ENCODE measurements at regions not wholly inside any gene's neighbourhood (a gene's known extent, or its start where the extent isn't known, plus 50 kb on each side); places are given as distances from the start of the nearest gene placed in this dataset.
A peak's percentile ranks its signal among the peaks of the same experiment; 100 is the strongest.

GRCh38 chr13:22073718-22074117, 402.8 kb downstream of the FGF9 start:
- no peak overlapping the region for H3K27ac ChIP-seq
- no peaks in the 10 kb centered on the region for H3K4me1 ChIP-seq
- intact Hi-C loops (cut with DNase I), result loop anchor here in 1 of 3 donors (10.0 kb wide), 1 partner anchor 61 kb away; no protein-coding TSS in a partner anchor
- H3K27me3 ChIP-seq, result no peaks in the 10 kb centered on the region
- no peak for DNase-seq
- H3K36me3 ChIP-seq, result no peaks in the 10 kb centered on the region
- H3K4me3 ChIP-seq, result no peak overlapping the region
- no peak for TF ChIP-seq CTCF (IDR thresholded peaks at IDR 0.05)
- H3K9me3 ChIP-seq, result peaks cover 0 to 2% (median 0%) of the 10 kb centered on the region in 4 donors
- no peak for FAIRE-seq
- no peak for ATAC-seq
- 60 to 69% methylated on average over 5 of the region's 5 CpGs for WGBS, 2 donors

DNA sequence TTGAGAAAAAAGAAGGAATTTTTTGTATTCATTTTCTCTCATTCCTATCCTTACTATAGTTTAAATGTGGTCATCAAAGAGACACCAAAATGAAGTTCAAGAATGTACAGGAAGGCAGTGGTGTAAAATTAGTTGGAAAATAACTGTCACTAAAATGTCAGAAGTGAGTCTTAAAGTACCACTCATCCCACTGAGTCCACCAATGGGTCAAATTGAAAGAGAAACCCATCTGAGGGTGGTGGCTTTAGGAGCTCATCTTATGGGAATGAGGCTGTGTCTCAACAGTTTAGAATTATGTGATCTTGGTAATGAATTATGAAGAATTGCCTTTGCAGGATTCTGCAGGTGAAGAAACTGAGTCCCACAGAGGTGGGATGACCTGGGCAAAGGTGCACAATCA, 403.5 kb downstream of the FGF9 start:
- FAIRE-seq, result no peak
- TF ChIP-seq CTCF (IDR thresholded peaks at IDR 0.05), result no peak
- H3K4me3 ChIP-seq, result no peak overlapping the region
- H3K36me3 ChIP-seq, result no peaks in the 10 kb centered on the region
- H3K27me3 ChIP-seq, result no peaks in the 10 kb centered on the region
- no peaks in the 10 kb centered on the region for H3K9me3 ChIP-seq
- ATAC-seq, result no peak
- no peak for DNase-seq
- intact Hi-C loops (cut with DNase I), result loop anchor here in 1 of 3 donors (10.0 kb wide), 1 partner anchor 60 kb away; no protein-coding TSS in a partner anchor
- no peak overlapping the region for H3K27ac ChIP-seq
- H3K4me1 ChIP-seq, result no peaks in the 10 kb centered on the region

- Histone ChIP-seq H3K27me3 (no peaks in the 10 kb centered on the region), H3K4me1 (no peaks in the 10 kb centered on the region), H3K9me3 (no peaks in the 10 kb centered on the region), H3K4me3 (no peak overlapping the region), H3K27ac (no peak overlapping the region), H3K36me3 (no peaks in the 10 kb centered on the region)
- WGBS, 2 donors, result 52 to 60% methylated on average over 2 of the region's 2 CpGs
- ATAC-seq (no peak), FAIRE-seq (no peak), DNase-seq (no peak)
- no peak for TF ChIP-seq CTCF (IDR thresholded peaks at IDR 0.05)
- intact Hi-C loops (cut with DNase I), result loop anchor here in 1 of 3 donors (10.0 kb wide), 1 partner anchor 58 kb away; no protein-coding TSS in a partner anchor
These were observed 405.8 kb downstream of the FGF9 start for GRCh38 chr13:22076658-22077057.

- 4 to 5% methylated on average over 3 of the region's 3 CpGs for WGBS, 2 donors
- Histone ChIP-seq H3K9me3 (no peaks in the 10 kb centered on the region), H3K36me3 (no peaks in the 10 kb centered on the region), H3K27me3 (no peaks in the 10 kb centered on the region), H3K27ac (no peak overlapping the region), H3K4me1 (no peaks in the 10 kb centered on the region), H3K4me3 (no peak overlapping the region)
- DNase-seq (no peak), ATAC-seq (peak in 1 of 4 donors; percentile 12), FAIRE-seq (no peak)
- TF ChIP-seq CTCF (IDR thresholded peaks at IDR 0.05), result no peak
- intact Hi-C loops (cut with DNase I), result loop anchor here in 1 of 3 donors (10.0 kb wide), 1 partner anchor 58 kb away; no protein-coding TSS in a partner anchor
These were observed 406.4 kb downstream of the FGF9 start for GRCh38 chr13:22077205-22077683.

DNA sequence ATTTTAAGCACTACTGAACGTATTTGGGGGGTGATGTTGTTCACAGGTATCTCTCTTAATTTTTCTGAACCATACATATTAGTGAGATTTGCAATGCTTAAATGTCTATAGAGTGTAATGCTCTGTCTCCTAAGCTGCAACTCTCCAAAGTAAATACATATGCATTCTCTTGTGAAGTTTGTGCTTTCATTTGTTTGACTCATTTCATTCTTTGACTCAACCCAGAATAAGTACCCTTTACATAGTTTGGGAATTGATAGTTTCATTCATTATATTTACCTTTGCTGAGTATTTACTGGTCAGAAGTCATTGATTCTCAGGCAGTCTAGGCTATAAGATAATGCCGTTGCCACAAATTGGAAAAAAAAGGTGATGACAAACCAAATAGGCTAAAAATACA, 406.9 kb downstream of the FGF9 start:
- WGBS, 2 donors, result 13 to 22% methylated on average over 2 of the region's 2 CpGs
- FAIRE-seq, result no peak
- Histone ChIP-seq H3K4me1 (no peaks in the 10 kb centered on the region), H3K27ac (no peak overlapping the region), H3K27me3 (no peaks in the 10 kb centered on the region), H3K36me3 (no peaks in the 10 kb centered on the region), H3K9me3 (no peaks in the 10 kb centered on the region), H3K4me3 (no peak overlapping the region)
- TF ChIP-seq CTCF (IDR thresholded peaks at IDR 0.05), result no peak
- no peak for DNase-seq
- no peak for ATAC-seq
- intact Hi-C loops (cut with DNase I), result loop anchor here in 1 of 3 donors (10.0 kb wide), 1 partner anchor 57 kb away; no protein-coding TSS in a partner anchor
